ENCODE measurements at regions not wholly inside any gene's neighbourhood (a gene's known extent, or its start where the extent isn't known, plus 50 kb on each side); places are given as distances from the start of the nearest gene placed in this dataset.

DNA sequence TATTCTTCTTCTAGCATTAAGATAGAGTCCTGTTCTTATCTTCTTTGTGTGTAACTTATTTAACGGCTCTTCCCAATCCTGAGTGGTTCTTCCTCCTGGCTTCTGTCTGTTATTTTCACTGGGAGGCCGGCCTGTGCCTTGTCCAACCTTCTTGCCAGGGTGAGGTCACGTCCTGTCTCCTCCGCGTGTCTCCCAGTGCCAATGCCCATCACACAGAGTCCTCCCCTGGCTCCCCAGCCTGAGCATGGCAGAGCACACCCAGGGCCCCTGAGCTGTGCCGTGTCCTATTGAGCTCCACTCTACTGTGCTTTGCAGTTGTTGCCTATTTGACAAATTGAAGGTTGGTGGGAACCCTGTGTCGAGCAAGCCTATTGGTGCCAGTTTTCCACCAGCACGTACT, 487.3 kb downstream of the BRD1 start:
- no peak overlapping the region for H3K27ac ChIP-seq (ENCODE audit: low read depth, low read length)
- ChIA-PET CTCF (no interaction called here), RAD21 (ENCODE audit: low non-redundant PET in 1 of 2, low total read pairs in 2 of 2, uncharacterized antibody in 2 of 2, unreplicated experiment in 2 of 2) (no interaction called here), POLR2A (no interaction called here)
- H3K4me3 ChIP-seq (replicated peaks in 1 of 2; ENCODE audit: low read depth in 1 of 2, low read length in 2 of 2) = no peak overlapping the region
- no peak overlapping the region for H3K9ac ChIP-seq (ENCODE audit: low read length)
- peaks cover 68% of the 10 kb centered on the region for H3K27me3 ChIP-seq (ENCODE audit: insufficient read depth, low read length)
- H3K79me2 ChIP-seq (ENCODE audit: insufficient read depth, low read length) = no peaks in the 10 kb centered on the region
- H3K4me2 ChIP-seq (ENCODE audit: low read length) = no peak overlapping the region
- H4K20me1 ChIP-seq (ENCODE audit: insufficient read depth) = no peaks in the 10 kb centered on the region
- no peak for DNase-seq (ENCODE audit: low read depth, low spot score)
- no peaks in the 10 kb centered on the region for H3K36me3 ChIP-seq (ENCODE audit: control insufficient read depth in 1 of 2, insufficient read depth in 2 of 2, low read length in 2 of 2)
- H3K4me1 ChIP-seq (ENCODE audit: control insufficient read depth in 1 of 2, insufficient read depth in 2 of 2, low read length in 2 of 2) = no peaks in the 10 kb centered on the region
- no TSS peak for BruUV-seq (replicated peaks)
- H3K9me2 ChIP-seq (ENCODE audit: insufficient read depth) = no peaks in the 10 kb centered on the region
- no peak for ATAC-seq
- H3K9me3 ChIP-seq (ENCODE audit: control insufficient read depth in 1 of 2, insufficient read depth in 1 of 2, low read depth in 1 of 2, low read length in 2 of 2) = no peaks in the 10 kb centered on the region
- intact Hi-C loops (cut with micrococcal nuclease) = no loop called here
- no peak overlapping the region for H2AFZ ChIP-seq (ENCODE audit: low read depth, low read length, poor library complexity, severe bottlenecking)
- TF ChIP-seq FOSL1 (IDR thresholded peaks at IDR 0.05; ENCODE audit: low read depth) (no peak), EGR1 (IDR thresholded peaks at IDR 0.05; ENCODE audit: low read depth) (no peak), ZNF274 (IDR thresholded peaks at IDR 0.05; ENCODE audit: low read depth, low read length) (no peak), CEBPB (IDR thresholded peaks at IDR 0.05; ENCODE audit: low read depth) (no peak), CBX3 (IDR thresholded peaks at IDR 0.05; ENCODE audit: low read depth) (no peak), POLR2A (IDR thresholded peaks at IDR 0.05; ENCODE audit: borderline replicate concordance, extremely low read depth, insufficient read depth, insufficient read length) (no peak), ELF1 (IDR thresholded peaks at IDR 0.05; ENCODE audit: borderline replicate concordance, low read depth) (no peak), SP1 (IDR thresholded peaks at IDR 0.05; ENCODE audit: low read depth) (no peak), EZH2 (IDR thresholded peaks at IDR 0.05) (no peak), SIN3A (IDR thresholded peaks at IDR 0.05; ENCODE audit: low read depth) (no peak), TCF7L2 (IDR thresholded peaks at IDR 0.05; ENCODE audit: borderline replicate concordance, extremely low read depth, insufficient read depth, insufficient read length) (no peak), ZFX (IDR thresholded peaks at IDR 0.05) (no peak), POLR2AphosphoS5 (IDR thresholded peaks at IDR 0.05; ENCODE audit: low read depth, low read length) (no peak), EZH2phosphoT487 (IDR thresholded peaks at IDR 0.05; ENCODE audit: borderline replicate concordance) (no peak), YY1 (IDR thresholded peaks at IDR 0.05; ENCODE audit: extremely low read depth, insufficient replicate concordance, low read depth, low read length) (no peak), JUND (IDR thresholded peaks at IDR 0.05) (no peak)
- TF ChIP-seq, protein P1, sequence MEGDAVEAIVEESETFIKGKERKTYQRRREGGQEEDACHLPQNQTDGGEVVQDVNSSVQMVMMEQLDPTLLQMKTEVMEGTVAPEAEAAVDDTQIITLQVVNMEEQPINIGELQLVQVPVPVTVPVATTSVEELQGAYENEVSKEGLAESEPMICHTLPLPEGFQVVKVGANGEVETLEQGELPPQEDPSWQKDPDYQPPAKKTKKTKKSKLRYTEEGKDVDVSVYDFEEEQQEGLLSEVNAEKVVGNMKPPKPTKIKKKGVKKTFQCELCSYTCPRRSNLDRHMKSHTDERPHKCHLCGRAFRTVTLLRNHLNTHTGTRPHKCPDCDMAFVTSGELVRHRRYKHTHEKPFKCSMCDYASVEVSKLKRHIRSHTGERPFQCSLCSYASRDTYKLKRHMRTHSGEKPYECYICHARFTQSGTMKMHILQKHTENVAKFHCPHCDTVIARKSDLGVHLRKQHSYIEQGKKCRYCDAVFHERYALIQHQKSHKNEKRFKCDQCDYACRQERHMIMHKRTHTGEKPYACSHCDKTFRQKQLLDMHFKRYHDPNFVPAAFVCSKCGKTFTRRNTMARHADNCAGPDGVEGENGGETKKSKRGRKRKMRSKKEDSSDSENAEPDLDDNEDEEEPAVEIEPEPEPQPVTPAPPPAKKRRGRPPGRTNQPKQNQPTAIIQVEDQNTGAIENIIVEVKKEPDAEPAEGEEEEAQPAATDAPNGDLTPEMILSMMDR (IDR thresholded peaks at IDR 0.05 in 2 of 3, conservative IDR thresholded peaks at IDR 0.05 in 1 of 3; ENCODE audit: borderline replicate concordance in 1 of 3, insufficient read depth in 1 of 3, low read depth in 2 of 3, low read length in 2 of 3) = no peak
- TF ChIP-seq, protein P2, sequence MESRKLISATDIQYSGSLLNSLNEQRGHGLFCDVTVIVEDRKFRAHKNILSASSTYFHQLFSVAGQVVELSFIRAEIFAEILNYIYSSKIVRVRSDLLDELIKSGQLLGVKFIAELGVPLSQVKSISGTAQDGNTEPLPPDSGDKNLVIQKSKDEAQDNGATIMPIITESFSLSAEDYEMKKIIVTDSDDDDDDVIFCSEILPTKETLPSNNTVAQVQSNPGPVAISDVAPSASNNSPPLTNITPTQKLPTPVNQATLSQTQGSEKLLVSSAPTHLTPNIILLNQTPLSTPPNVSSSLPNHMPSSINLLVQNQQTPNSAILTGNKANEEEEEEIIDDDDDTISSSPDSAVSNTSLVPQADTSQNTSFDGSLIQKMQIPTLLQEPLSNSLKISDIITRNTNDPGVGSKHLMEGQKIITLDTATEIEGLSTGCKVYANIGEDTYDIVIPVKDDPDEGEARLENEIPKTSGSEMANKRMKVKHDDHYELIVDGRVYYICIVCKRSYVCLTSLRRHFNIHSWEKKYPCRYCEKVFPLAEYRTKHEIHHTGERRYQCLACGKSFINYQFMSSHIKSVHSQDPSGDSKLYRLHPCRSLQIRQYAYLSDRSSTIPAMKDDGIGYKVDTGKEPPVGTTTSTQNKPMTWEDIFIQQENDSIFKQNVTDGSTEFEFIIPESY (IDR thresholded peaks at IDR 0.05; ENCODE audit: extremely low read depth, insufficient replicate concordance, low read length) = no peak
- TF ChIP-seq, protein P3, sequence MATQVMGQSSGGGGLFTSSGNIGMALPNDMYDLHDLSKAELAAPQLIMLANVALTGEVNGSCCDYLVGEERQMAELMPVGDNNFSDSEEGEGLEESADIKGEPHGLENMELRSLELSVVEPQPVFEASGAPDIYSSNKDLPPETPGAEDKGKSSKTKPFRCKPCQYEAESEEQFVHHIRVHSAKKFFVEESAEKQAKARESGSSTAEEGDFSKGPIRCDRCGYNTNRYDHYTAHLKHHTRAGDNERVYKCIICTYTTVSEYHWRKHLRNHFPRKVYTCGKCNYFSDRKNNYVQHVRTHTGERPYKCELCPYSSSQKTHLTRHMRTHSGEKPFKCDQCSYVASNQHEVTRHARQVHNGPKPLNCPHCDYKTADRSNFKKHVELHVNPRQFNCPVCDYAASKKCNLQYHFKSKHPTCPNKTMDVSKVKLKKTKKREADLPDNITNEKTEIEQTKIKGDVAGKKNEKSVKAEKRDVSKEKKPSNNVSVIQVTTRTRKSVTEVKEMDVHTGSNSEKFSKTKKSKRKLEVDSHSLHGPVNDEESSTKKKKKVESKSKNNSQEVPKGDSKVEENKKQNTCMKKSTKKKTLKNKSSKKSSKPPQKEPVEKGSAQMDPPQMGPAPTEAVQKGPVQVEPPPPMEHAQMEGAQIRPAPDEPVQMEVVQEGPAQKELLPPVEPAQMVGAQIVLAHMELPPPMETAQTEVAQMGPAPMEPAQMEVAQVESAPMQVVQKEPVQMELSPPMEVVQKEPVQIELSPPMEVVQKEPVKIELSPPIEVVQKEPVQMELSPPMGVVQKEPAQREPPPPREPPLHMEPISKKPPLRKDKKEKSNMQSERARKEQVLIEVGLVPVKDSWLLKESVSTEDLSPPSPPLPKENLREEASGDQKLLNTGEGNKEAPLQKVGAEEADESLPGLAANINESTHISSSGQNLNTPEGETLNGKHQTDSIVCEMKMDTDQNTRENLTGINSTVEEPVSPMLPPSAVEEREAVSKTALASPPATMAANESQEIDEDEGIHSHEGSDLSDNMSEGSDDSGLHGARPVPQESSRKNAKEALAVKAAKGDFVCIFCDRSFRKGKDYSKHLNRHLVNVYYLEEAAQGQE (IDR thresholded peaks at IDR 0.05; ENCODE audit: low read depth) = no peak
- TF ChIP-seq, protein P4, sequence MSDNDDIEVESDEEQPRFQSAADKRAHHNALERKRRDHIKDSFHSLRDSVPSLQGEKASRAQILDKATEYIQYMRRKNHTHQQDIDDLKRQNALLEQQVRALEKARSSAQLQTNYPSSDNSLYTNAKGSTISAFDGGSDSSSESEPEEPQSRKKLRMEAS (IDR thresholded peaks at IDR 0.05) = no peak
